ENCODE measurements at regions not wholly inside any gene's neighbourhood (a gene's known extent, or its start where the extent isn't known, plus 50 kb on each side); places are given as distances from the start of the nearest gene placed in this dataset.

DNA sequence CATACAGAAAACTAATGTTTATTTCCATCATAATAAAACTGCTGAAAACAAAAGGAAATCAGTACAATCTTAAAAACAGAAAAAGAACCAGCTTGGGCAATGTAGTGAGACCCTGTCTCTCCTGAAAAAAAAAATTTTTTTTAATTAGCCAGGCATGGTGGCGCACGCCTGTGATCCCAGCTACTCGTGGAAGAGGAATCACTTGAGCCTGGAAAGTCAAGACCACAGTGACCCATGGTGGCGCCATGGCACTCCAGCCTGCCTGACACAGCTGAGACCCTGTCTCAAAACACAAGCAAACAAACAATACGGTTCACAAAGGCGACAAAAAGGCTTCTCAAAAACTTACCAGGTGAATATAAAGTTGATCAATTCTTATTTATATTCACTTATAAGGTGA, 289.7 kb downstream of the BRD1 start:
- TF ChIP-seq FOS (IDR thresholded peaks at IDR 0.05; ENCODE audit: low read depth, low read length) (no peak), MXI1 (IDR thresholded peaks at IDR 0.05; ENCODE audit: borderline replicate concordance, low read depth, low read length) (no peak), POLR2A (IDR thresholded peaks at IDR 0.05; ENCODE audit: low read depth, low read length) (no peak), CEBPB (IDR thresholded peaks at IDR 0.05; ENCODE audit: low read depth, low read length) (no peak), USF2 (IDR thresholded peaks at IDR 0.05; ENCODE audit: low read depth, low read length) (no peak), MAZ (IDR thresholded peaks at IDR 0.05; ENCODE audit: borderline replicate concordance, low read depth, low read length) (no peak), RCOR1 (IDR thresholded peaks at IDR 0.05; ENCODE audit: insufficient replicate concordance, low read length) (no peak), SMC3 (IDR thresholded peaks at IDR 0.05; ENCODE audit: low read depth, low read length) (no peak), CHD1 (IDR thresholded peaks at IDR 0.05; ENCODE audit: low read depth, low read length) (no peak)
- TF ChIP-seq, protein P1, sequence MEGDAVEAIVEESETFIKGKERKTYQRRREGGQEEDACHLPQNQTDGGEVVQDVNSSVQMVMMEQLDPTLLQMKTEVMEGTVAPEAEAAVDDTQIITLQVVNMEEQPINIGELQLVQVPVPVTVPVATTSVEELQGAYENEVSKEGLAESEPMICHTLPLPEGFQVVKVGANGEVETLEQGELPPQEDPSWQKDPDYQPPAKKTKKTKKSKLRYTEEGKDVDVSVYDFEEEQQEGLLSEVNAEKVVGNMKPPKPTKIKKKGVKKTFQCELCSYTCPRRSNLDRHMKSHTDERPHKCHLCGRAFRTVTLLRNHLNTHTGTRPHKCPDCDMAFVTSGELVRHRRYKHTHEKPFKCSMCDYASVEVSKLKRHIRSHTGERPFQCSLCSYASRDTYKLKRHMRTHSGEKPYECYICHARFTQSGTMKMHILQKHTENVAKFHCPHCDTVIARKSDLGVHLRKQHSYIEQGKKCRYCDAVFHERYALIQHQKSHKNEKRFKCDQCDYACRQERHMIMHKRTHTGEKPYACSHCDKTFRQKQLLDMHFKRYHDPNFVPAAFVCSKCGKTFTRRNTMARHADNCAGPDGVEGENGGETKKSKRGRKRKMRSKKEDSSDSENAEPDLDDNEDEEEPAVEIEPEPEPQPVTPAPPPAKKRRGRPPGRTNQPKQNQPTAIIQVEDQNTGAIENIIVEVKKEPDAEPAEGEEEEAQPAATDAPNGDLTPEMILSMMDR (conservative IDR thresholded peaks at IDR 0.05; ENCODE audit: low read depth, low read length) = no peak

All from IMR-90 (cell line).